HG02884 (cell line): ENCODE measurements at regions not wholly inside any gene's neighbourhood (a gene's known extent, or its start where the extent isn't known, plus 50 kb on each side); places are given as distances from the start of the nearest gene placed in this dataset.
"Not testable (repeated sequence)": the region's sequence is repeated elsewhere in the genome, so short reads cannot be mapped to it uniquely, and the experiment has no call there.

Source experiments
- ATAC-seq: cut with Tn5 transposase; IDR thresholded peaks from one replicate; pipeline ENCODE4 v1.9.1; 2021; ENCODE audit warnings: mild to moderate bottlenecking, moderate library complexity; ENCODE audit not compliant: unreplicated experiment

DNA sequence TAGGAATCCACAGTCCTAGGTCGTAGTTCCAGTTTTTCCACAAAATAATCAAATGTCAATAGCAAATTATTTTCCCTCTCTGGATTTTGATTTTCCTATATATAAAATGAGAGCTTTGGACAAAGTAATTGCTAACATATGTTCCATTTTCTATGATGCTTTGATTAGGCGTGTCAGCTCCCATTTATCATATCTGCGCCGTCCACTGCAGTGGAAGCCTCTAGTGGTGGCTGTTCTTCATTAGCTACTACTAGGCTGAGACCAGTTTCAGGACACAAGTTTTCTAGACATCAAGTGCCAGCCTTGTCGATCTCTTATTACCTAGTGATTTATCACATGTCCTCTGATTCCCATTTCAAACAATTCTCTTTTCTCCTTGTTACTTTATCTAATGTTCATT lies 271.5 kb downstream of the TUSC7 start:
- ATAC-seq = no peak

GRCh38 chr3:116984301-116984700 lies 274.7 kb downstream of the TUSC7 start:
- no peak for ATAC-seq

GRCh38 chr3:116994351-116994879 lies 284.8 kb downstream of the TUSC7 start:
- ATAC-seq = no peak

GRCh38 chr3:117003501-117003900 lies 293.9 kb downstream of the TUSC7 start:
- ATAC-seq = no peak

GRCh38 chr3:117005274-117005673 lies 295.7 kb downstream of the TUSC7 start:
- ATAC-seq = no peak

DNA sequence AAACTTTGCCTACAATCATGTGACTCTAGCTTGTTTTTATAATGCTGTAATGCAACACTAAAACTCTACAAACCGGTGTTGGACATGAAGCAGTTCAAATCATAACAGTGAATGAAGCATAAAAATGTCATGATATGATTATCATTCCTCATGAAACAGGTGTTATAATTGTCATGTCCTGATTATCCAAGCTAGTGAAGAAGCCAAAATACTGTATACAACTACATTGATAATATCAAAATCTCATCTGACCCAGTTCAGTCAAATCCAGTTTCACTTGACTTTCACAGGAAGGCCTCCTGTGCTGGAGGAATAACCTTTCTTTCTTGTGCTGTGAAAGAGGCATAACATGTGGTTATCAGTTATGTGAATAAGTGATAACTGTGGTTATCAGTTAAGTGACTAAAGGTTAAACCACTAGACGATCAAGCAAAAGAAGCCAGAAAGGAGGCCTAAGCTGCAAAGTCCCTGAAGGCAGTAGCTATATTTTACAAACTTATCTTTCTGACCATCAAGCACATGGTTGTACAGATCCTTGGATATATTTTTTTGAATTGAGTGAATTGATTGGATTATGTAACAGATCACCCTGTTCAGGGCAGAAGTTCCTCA lies 296.4 kb downstream of the TUSC7 start:
- no peak for ATAC-seq

- ATAC-seq = no peak
Measured at GRCh38 chr3:117010318-117010717, 300.7 kb downstream of the TUSC7 start.

- ATAC-seq = no peak
Measured at GRCh38 chr3:117011687-117012250, 302.2 kb downstream of the TUSC7 start.

- no peak for ATAC-seq
Measured at GRCh38 chr3:117016378-117016777, 306.8 kb downstream of the TUSC7 start.

DNA sequence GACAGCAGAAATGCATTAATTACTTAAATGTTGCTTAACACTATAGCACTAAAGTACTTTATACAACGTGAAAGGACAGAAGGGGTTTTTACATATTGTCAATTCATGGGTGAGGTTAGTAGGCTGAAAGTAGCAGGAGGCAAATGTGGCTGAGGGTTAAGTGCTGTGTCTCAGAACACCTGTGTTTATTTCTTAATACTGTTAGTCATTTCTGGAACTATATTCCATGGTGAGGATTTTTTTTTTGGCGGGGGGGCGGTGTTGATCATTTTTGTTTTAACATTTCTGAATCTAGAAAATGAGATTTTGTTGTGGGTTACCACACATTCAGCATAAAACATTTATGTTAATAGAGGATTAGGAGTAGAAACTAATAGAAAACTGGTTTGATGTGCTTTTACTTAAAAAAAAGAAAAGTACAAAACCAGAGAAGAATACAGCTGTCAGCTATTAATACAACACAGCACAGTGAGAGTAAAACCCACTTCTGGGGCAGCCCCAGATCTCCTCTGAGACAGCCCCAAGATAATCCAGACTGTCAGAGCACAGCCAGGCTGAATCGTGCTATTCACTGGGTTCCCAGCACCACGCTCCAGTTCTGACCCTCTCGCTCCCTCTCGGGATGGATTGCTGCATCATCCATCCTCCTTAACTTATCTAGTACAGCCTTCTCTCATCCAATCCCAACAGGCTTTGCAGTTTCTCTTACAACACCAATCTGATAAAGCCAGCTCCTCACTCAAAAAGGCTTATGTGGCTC lies 307.7 kb downstream of the TUSC7 start:
- ATAC-seq = peak; percentile 78

DNA sequence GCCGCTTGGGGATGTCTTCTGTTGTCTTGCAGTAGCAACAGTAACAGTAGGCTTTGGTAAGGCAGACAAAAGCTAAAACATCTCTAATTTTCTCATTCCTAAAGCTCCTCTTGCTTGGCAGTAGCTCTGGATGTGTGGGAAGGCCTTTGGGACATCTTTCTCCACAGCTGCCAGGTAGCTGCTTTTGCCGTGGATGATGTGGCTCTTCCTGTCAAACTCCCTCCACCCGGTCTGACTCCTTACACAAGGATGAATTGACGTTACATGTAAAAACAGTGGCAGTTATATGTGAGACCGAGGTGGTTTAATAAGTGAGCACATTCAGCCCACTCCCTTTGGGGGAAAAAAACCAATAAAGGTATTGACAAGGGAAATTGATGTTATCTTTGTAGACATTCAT lies 309.1 kb downstream of the TUSC7 start:
- no peak for ATAC-seq

- peak; percentile 63 for ATAC-seq
Measured at GRCh38 chr3:117019082-117019713, 309.6 kb downstream of the TUSC7 start.

- ATAC-seq = no peak
Measured at GRCh38 chr3:117026401-117026800, 316.8 kb downstream of the TUSC7 start.

GRCh38 chr3:117035745-117036144 lies 326.2 kb downstream of the TUSC7 start:
- no peak for ATAC-seq

GRCh38 chr3:117036259-117036799 lies 326.8 kb downstream of the TUSC7 start:
- ATAC-seq = peak; percentile 59

DNA sequence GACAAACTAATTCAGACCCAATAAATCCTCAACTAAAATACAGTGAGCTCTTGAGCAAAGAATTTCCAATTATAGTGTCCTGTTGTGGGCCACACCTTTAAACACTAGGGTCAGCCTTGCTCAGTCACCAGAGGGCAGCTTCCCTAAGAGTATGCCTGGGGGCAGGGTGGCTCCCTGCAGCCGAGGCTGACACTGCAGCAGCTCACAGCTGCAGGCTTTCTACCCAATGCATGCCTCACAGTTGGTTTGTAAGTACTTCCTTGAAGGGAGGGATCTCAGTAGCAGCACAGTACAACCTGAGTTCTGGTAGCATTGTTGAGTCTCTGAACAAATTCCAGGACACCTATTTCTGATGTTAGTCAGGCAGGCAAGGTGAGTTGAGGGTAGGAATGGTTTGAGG lies 335.6 kb downstream of the TUSC7 start:
- ATAC-seq = no peak

- ATAC-seq = no peak
Measured at GRCh38 chr3:117047951-117048705, 338.5 kb downstream of the TUSC7 start.

DNA sequence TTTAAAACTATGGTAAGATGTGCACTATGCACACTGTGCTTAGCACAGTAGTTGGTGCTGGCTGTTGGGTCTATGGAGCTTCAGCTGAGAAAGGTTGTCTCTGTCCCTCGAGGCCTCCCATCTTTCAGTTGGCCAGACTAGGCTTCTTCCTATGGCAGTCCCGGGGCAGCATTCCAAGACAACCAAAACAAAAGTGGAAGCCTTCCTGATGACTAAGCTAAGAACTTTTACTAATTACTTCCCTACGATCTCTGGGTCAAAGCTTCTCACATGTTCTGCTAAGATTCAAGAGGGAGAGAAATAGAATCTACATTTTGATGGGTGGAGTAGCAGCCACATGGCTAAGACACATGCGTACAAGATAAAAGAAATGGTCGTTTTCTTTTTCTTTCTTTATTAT lies 342.8 kb downstream of the TUSC7 start:
- no peak for ATAC-seq

- no peak for ATAC-seq
Measured at GRCh38 chr3:117054556-117054955, 345.0 kb downstream of the TUSC7 start.

DNA sequence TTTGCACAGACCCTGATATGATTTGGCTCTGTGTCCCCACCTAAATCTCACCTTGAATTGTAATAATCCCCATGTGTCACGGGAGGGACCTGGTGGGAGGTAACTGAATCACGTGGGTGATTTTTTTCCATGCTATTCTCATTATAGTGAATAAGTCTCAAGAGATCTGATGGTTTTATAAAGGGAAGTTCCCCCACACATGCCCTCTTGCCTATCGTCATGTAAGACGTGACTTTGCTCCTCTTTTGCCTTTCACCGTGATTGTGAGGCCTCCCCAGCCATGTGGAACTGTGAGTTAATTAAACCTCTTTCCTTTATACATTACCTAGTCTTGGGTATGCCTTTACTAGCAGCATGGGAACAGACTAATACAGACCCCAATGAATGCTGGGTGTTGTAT lies 347.4 kb downstream of the TUSC7 start:
- not testable (repeated sequence) for ATAC-seq
